22Rv1 (cell line): ENCODE measurements at regions not wholly inside any gene's neighbourhood (a gene's known extent, or its start where the extent isn't known, plus 50 kb on each side); places are given as distances from the start of the nearest gene placed in this dataset.

Source experiments
- ZFX ChIP-seq: fragments of 450-650 bp; IDR thresholded peaks from 2 replicates; pipeline ENCODE4 v1.6.1; 2017; ENCODE audit warnings: antibody characterized with exemption, borderline replicate concordance
- TF ChIP-seq, protein P1 (sequence below): fragments of 450-650 bp; IDR thresholded peaks from 2 replicates; pipeline ENCODE4 v1.5.1; 2017; ENCODE audit warnings: mild to moderate bottlenecking

DNA sequence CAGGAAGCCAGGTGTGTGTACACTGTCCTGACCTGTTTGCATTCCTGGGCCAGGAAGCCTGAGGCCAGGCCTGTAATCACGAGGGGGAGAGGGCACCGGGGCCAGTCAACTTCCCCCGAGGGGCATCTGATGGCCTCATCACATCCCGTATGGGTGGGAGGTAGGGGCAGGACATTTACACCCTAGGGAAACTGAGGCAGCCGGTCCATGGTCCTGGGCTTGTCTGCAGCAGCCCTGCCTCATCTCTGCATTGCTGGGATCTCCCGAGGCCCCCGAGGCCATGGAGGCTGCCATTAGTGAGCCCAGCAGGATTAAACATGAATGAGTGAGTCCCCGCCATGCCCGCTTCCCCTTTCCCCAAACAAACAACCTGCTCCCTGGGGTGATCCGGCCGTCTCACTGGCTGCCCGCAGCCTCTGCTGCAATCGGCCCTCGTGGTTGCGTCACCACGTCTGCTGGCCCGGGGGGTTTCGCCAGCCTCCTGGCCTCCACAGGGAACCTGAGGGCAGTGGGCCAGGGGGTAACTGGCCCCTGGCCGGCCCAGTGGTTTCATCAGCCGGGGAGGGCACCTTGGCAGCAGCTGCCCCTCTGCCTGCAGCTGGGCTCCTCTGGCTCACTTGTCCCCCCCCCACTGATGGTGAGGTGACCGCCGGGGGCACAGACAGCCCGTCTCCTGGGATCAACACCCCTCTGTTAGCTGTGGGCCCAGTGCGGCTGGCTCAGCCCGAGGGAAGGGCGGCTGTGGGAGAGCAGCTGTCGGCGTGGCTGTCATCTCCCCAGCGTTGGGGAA, 88.3 kb upstream of the GSE1 start:
- TF ChIP-seq, protein P1, sequence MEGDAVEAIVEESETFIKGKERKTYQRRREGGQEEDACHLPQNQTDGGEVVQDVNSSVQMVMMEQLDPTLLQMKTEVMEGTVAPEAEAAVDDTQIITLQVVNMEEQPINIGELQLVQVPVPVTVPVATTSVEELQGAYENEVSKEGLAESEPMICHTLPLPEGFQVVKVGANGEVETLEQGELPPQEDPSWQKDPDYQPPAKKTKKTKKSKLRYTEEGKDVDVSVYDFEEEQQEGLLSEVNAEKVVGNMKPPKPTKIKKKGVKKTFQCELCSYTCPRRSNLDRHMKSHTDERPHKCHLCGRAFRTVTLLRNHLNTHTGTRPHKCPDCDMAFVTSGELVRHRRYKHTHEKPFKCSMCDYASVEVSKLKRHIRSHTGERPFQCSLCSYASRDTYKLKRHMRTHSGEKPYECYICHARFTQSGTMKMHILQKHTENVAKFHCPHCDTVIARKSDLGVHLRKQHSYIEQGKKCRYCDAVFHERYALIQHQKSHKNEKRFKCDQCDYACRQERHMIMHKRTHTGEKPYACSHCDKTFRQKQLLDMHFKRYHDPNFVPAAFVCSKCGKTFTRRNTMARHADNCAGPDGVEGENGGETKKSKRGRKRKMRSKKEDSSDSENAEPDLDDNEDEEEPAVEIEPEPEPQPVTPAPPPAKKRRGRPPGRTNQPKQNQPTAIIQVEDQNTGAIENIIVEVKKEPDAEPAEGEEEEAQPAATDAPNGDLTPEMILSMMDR: no peak
- TF ChIP-seq ZFX: no peak
